ENCODE measurements at regions not wholly inside any gene's neighbourhood (a gene's known extent, or its start where the extent isn't known, plus 50 kb on each side); places are given as distances from the start of the nearest gene placed in this dataset.

DNA sequence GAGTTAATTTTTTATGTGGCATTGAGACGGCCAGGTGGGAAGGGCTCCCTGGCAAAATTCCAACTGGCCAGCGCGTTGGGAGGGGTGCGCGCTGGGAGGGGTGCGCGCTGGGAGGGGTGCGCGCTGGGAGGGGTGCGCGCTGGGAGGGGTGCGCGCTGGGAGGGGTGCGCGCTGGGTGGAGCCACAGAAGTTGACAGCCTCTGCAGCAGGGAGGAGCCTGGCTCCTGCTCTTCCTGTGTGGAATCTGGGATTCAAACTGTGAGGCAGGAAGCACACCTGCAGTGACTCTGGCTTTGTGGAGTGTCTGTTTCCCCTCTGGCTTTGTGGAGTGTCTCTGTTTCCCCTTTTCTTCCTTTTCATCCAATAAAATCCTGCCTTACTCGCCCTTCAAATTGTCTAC lies 147.9 kb upstream of the CBLN2 start:
- DNase-seq = peak; percentile 73

DNA sequence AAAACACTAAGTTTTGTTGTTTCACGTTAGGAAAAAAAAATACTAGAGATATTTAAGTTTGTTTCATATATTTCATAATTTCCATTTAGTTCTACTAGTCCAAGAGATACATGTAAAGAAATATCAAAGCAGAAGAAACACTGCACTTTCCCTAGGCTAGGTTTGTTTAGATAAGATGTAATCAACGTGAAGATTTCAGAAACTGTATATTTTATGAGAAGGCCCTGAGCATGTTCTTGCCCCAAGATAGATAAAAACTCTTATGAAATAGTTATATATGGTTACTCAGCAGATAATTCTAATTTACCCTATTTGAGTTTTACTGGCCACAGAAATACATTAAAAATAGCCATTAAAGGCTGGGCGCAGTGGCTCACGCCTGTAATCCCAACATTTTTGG lies 143.6 kb upstream of the CBLN2 start:
- DNase-seq = no peak

DNA sequence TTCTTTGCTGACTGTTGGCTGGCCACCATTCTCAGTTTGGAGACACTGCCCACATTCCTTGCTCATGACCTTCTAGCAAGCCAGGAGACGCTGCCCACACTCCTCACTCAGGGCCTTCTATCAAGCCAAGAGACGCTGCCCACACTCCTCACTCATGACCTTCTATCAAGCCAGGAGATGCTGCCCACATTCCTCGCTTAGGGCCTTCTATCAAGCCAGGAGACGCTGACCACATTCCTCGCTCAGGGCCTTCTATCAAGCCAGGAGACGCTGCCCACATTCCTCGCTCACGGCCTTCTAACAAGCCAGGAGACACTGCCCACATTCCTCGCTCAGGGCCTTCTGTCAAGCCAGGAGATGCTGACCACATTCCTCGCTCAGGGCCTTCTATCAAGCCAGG lies 131.3 kb upstream of the CBLN2 start:
- DNase-seq = no peak

DNA sequence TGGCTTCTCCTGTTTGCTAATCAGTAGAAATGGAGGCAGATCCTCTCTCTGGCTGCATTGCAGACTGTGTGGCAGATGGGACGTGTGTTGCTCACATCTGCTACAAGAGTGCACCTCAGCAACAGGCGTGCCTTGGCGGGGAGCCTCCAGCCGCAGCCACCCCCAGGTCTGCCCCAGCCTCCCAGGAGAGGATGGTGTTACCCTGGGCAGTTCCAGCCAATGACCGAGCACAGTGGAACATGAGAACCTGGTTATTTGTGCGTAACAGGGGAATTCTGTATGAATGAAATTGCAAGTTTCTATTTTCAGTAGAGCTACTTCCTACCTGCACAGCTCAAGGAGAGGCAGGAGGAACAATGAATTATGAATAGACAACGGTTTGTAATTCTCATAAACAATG lies 130.6 kb upstream of the CBLN2 start:
- DNase-seq = no peak

DNA sequence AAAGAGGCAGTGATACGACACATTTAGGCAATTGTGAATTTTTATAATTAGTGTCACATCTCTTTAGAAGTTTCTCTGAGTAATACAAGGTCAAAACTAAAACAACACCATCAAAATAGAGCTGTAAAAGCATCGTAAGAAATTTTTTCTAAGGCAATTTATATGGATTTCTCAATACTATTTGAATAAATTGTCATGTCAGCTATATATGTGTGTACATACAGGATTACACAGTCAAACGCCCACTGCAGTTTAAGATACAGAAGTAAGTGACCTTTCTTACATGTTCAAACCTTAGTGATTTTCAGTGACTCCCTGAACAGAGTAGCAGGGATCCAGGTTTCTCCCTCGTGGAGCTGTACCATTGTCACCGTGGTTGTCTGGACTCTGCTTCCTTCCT lies 129.1 kb upstream of the CBLN2 start:
- DNase-seq = no peak

DNA sequence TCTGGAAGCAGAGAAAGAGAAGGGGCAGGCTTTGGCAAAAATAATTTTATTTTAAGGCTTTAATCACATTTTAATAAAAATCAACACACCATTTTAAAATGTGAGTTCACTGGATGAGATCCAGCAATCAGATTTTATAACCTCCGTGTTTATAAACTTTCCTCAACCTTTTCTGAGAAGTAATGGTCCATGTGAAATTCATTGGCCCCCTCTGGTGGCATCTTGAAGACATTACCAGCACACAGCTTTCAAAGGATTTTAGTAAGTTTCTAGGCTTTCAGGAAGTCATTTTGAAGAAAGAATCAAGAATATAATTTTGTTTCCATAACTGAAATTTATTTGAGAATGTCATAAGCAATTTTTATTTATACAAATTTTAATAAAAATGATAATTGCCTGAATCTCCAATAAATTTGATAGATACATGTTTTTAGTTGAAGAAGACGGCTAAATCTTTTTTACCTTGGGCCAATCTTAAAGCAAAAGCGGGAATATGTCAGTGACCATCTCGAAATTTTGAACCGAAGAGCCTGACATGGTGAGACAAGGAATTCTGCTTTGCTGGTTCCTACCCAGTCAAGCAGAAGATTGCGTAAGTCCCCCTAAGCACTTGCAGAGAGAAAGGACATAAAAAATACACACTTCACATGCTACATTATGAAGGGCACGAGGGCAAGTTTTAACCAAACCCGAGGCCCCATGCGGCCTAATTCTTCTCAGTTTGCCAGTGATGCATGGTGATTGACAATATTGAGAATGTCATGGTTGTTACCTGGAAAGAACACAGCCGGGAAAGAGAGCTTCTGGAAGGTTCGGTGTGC lies 128.4 kb upstream of the CBLN2 start:
- peak; percentile 28 for DNase-seq

DNA sequence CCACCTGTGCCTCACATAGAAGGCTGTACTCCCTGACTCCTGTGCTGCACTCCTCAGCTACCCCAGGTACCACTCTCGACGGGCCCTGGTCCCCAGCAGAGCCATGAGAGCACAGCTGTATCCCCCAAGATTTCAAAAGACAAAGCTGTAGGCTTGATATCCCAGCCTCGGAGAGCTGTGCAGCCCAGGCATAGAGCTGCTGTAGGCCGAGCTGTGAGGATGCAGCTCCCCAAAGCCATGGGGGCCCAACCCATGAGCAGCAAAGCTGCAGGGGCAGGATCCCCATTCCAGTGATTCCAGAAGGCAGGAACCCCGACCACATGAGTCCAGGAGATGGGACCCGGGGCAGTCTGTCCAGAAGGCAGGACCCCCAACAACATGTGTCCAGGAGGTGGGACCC lies 123.8 kb upstream of the CBLN2 start:
- DNase-seq = no peak

DNA sequence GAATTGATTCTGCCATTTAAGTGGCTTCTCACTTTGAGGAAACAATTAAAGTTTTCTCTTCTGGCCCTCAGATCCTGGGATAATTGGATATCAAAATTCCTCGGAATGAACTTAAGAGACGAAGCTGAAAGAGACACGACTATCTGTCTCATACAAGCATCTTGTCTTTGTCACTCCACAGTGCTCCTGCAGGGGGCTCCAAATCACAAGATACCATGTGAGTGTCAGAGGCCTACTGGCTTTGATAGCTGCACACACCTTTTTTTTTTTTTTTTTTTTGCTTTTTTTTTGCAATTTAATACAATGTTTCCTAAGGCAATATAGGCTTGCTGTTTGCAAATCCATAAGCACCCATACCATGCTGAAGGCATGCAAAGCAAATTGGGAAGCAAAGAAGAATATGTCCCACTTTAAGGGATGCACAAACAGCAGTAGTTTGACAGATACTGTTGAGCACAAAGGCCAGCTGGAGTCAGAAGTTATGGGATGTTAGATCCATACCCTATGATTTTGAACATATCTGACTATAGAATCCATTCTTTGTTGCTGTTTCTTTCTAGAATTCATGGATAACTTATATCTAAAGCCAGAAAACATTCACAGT lies 109.0 kb upstream of the CBLN2 start:
- peak; percentile 38 for DNase-seq

DNA sequence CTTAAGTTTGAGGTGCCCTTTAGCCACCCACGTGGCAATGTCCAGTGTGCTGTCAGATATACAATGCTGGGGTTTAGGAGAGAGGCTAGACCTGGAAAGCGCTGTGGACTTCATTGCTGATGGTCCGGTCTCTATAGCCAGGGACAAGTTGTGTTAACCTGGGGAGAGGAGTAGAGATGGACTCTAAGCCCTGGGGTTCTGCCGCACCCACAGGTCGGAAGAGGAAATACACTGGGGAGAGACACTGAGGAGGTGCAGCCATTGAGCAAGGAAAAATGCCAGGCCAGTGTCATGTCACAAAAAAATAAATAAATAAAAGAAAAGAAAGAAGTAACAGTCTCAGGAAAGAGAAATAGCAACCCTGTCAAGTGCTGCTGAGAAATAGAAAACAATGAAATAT lies 106.9 kb upstream of the CBLN2 start:
- DNase-seq = no peak

DNA sequence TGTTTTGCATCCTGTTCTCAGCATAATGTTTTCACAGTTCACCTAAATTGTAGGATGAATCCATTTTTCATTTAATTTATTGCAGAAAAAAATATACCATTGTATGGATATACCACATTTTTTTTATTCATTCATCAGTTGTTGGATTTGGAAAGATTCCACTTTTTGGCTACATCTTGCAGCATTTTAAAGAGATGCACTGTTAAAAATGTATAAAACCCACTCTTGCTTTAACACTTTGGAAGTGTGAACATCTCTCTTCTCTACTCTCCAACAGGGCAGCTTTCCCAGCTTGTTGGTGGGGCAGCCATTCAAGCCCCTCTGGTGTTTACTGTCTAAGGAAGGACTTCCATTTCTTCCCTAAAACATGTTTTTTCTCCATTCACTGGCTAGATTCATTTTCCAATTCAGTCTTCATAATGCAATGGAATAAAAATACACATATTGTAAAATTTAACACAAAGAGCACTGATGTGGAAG lies 104.4 kb upstream of the CBLN2 start:
- no peak for DNase-seq

DNA sequence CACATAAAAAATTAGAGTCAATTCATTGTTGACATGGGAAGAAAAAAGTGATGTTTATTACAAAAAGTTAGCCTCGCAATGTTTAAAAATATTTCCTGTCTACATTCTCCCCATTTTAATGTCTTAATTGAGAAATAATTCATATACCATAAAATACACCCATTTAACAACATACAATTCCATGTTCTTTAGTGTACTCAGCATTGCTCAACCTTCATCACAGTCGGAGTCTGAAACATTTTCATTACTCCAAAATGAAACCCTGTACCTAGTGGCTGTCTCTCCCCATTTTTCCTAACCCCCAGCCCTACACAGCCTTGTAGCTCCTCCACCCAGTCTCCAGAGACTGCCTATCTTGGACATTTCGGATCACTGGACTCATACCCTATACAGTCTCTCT lies 103.9 kb upstream of the CBLN2 start:
- no peak for DNase-seq

DNA sequence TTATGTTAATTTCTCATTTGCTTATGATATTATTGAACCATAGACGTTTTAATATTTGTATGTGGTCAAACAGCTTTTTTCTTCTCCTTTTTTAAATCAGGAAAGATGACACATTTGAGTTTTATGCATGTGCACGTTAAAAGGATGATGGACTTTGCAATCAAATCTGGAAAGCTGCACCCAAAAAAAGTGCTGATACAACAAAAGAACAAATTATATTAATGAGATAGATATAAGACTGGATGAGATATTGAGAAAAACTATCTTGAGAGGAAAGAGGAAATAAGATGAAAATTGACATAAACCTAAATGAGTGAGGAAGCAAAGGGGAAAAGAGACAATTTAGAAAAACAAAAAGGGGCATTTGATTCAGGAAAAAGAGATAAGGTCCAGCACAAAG lies 96.4 kb upstream of the CBLN2 start:
- DNase-seq = no peak

DNA sequence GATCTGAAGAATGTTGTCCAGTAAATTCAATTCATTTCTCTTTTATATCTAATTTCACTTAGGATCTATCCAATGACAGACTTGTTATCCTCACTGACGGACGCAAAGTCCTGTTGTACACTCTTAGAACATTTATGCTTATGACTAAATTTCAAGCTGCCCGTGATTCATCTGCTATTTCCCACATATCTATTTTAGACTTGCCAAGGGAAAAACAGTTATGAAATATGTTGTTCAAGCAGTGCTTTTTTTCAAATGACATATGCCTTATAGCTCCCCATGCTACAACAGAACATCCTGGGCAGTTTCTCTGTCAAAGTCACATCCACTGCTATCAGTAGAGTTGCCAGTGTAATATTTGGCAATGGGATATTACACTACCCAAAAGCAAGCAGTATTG lies 94.2 kb upstream of the CBLN2 start:
- no peak for DNase-seq

DNA sequence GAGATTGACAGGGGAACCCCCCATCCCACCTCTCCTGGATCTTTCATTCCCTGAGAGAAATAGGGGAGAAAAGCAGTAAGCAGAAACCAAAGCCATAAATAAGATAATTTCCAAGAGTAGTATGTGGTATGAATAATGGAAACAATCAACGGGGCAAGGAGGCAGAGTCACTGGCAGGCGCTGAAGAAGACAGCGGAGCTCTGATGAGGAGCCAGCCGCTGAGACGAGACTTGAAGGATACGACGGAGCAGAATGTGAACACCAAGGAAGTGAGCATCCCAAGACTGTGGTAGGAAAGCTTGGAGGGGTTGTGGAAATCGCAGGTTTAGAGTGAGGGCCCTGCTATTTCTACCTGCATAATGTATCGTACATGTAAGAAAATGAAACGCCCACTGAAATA lies 93.6 kb upstream of the CBLN2 start:
- DNase-seq = no peak

DNA sequence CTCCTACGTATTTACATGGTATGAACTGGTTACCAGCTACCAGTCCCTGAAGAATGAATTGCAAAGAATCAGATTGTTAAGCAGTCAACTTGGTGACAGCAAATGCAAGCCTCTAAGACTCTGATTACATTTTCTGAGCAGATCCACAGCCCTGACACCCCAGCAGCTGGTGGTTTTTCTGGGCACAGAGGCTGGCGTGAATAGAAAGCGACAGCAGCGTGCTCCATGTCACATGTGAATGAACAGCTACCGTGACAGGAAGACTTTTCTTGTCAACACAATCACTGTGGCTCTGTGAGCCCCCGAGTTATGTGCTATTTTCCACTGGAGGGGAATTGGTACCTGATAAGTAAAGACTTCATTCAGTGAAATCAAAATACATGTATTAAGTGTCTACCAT lies 93.2 kb upstream of the CBLN2 start:
- no peak for DNase-seq

DNA sequence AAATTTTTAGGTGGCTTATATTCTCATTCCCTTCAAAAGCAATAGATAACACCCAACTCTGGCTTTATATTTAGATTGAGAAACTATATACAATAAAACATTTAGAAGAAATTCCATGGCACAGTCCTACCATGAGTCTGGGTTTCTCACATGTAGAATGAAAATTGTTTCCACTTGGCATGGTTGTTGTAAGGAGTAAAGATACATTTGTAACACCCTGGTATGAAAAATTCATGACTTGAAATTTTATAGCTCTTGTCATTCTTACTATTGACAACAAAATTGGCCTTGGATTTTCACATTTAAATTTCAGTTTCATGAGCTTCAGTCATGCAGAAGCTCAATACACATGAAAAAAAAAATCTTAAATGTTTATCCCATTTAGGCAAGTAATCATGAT lies 92.5 kb upstream of the CBLN2 start:
- DNase-seq = no peak

DNA sequence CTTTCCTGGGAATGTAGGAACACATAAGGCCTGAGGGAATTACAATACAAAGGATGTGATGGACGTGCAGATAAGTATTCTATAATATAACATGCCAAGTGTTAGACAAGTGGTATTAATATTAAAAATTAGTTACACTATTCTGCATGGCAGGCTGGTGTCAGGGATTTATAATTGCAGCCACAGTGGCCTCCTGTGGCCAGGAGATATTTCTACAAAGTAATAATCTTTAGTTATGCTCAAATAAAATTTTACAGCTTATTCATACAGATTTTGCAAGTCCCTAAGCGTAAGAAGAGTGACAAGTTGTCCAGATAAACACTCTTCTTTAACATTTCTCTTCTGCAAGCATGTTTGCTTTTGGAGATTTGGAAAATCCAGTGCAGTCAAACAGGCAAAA lies 90.4 kb upstream of the CBLN2 start:
- no peak for DNase-seq

DNA sequence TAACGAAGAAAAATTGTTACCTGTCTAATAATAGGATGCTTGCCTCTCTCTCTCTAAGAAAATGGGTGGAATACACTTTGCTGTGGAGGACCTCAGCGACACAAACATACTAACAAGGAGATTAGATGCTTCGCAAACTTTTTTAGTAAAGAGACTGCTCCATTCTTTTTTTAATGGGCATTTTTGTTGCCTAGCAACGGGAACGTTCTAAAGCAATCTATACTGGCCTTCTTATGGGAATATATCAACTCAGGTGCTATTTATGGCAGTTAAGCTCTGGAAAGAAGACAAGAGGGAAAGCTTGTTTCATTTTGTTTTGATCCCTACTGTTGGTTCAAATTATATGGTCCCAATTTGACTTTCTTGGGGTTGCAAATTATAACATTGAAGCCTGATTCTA lies 86.8 kb upstream of the CBLN2 start:
- DNase-seq = peak; percentile 10

DNA sequence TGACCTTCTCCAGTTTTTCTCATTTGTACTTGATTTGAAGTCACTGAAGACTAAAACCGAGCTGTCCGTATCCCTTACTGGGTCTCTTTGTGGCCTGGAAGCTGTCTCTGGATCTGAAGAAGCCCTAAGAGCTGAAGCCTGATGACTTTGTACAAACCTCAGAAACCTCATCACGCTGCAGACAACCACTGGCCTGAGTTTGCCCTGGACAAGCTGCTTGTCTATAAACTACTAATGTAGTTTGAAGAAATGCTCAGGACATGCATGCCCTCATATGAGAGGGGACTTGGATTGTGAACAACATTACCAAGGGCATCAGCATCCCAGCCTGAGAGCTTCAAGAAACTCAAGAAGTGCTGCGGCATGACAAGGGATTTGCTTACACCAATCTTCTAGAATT lies 79.3 kb upstream of the CBLN2 start:
- no peak for DNase-seq

DNA sequence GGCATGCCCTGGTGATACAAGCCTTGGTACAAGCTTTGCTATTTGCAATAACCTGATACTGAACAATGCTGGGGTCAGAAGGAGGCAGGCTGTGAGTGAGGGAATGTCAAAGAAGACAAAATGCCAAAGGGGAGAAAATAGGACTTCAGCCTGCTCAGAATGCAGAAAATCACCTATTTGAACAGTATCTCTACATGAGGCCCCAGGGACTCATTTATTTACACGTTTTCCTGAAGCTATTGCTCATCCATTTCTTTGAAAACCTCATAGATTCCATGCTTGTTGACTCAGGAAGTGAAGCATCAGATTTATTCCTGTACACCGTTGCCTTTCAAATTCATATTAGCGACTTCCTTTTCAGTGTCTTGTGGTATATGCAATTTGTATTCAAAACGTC lies 69.4 kb upstream of the CBLN2 start:
- no peak for DNase-seq

DNA sequence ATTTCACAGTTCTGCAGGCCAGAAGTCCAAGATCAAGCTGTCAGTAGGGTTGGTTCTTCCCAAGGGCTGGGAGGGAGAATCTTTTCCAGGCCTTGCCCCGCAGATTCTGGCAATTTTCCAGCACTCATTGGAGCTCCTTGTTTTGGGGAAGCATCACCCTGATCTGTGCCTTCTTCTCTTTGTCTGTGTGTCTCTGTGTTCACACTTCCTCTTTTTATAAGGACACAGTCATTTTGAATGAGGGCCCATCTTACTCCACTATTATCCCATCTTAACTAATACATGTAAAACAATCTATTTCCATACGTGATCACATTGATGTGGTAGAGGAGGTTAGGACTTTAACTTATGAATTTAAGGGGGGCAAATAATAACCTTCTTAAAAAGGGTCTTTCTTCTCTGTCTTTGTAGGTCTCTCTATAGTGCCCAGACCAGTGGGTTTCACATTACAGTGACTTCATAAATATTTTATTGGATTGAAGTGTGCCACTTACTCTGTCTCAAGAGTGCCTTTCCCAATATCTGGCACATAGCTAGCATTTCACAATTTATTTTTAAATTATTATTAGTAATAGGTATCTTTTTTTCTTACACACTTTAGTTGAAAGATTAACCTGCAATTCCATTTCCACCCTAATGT lies 68.9 kb upstream of the CBLN2 start:
- no peak for DNase-seq

DNA sequence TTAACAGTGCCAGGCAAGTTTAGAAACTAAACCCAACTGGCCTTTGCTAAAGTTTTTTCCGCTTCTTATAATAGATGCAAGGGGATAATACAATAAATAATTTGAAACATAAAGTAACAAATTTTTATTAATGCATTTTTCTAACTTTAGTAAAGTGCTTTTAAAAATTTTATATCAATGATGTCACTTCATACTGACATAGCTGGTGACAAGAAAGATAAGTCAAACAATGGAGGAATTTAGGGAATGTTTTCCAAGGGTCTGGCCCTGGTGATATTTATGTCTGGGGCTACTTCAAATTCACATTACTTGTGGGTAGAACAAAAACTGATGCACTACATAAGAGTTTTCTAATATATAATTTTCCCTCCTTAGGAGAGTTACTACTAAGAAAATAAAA lies 61.2 kb upstream of the CBLN2 start:
- no peak for DNase-seq

DNA sequence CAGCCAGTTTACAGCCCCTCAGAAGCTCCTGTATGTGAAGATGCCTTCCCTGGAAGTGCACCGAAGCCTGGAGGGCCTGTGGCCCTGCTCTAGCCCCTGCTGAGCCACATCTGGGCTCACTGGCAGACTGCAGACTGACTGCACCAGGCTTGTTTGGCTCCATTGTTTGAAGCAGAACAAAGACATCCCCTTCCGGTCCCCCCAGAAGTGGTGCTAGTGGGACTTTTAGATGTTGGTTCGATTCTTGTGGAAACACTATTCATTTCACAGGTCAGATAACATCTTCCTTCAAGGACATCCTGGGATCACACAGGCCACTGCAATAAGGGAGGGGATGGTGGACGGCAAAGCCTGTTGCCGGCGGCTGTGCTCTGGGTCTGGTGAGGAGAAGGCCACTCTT lies 57.8 kb upstream of the CBLN2 start:
- DNase-seq = no peak

DNA sequence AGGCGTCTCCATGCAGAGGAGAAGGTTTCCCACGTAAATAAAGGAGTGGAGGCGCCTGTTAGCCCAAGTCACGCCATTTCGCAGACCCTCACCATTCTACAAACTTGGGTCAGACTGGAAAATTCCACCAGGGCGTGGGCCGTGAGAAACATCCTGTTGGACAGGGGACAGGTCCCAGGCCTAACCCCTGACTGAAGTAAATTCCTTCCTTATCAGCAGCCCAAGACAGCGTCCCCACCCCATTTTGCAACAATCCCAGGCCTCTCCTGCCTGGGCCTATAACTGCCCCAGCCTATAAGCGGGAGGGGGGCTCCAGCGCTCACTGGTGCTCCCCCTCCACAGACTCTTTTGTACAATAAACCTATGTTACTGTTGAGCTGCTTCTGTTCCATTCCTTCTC lies 57.3 kb upstream of the CBLN2 start:
- DNase-seq = no peak
